HFFc6 (cell line): ENCODE measurements at regions not wholly inside any gene's neighbourhood (a gene's known extent, or its start where the extent isn't known, plus 50 kb on each side); places are given as distances from the start of the nearest gene placed in this dataset.
A peak's percentile ranks its signal among the peaks of the same experiment; 100 is the strongest.

Experiments
- DNase-seq: peaks from one replicate; pipeline ENCODE4 v3.0.0-alpha.2; 2018
- H3K27ac Mint-ChIP-seq: 2 replicates; pipeline ENCODE4 v1.8.0; 2020; ENCODE audit warnings: mild to moderate bottlenecking, mixed read lengths
- H3K27me3 Mint-ChIP-seq: 2 replicates; pipeline ENCODE4 v1.8.0; 2021; ENCODE audit warnings: mild to moderate bottlenecking, moderate library complexity, mixed read lengths; ENCODE audit not compliant: insufficient read depth
- H3K36me3 Mint-ChIP-seq: 2 replicates; pipeline ENCODE4 v1.8.0; 2021; ENCODE audit warnings: low read depth, mixed read lengths
- H3K4me1 Mint-ChIP-seq: 2 replicates; pipeline ENCODE4 v1.8.0; 2020; ENCODE audit warnings: low read depth, mixed read lengths
- H3K4me3 Mint-ChIP-seq: 2 replicates; pipeline ENCODE4 v1.8.0; 2020; ENCODE audit warnings: mild to moderate bottlenecking, moderate library complexity, mixed read lengths
- H3K9me3 Mint-ChIP-seq: 2 replicates; pipeline ENCODE4 v1.8.0; 2020; ENCODE audit warnings: mild to moderate bottlenecking, mixed read lengths
- TF ChIP-seq, protein P1 (sequence below): fragments of 200-600 bp; sonication (generic); IDR thresholded peaks from 2 replicates; pipeline ENCODE4 v1.5.0; 2021; ENCODE audit warnings: antibody characterized with exemption, mild to moderate bottlenecking

DNA sequence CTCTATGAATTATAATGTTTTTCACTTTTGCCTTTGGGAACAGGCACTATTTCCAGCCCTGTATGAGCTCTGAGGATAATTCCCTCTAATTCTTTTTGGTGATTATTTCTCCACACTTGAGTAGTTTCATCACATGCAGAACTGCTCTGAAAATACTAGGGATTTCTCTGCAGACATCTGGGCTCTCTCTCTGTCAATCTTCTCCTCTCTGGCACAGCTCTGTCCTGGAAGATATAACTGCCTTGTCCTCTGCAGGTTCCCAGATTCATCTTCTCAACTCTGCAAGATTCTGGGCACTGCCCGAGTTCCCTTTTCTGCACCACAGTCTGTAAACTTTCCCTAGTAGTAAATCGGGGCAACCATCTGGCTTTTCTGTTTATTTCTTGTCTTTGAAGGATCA, 131.3 kb upstream of the FMN2 start:
- no peaks in the 10 kb centered on the region for H3K4me1 Mint-ChIP-seq
- no peak for DNase-seq

DNA sequence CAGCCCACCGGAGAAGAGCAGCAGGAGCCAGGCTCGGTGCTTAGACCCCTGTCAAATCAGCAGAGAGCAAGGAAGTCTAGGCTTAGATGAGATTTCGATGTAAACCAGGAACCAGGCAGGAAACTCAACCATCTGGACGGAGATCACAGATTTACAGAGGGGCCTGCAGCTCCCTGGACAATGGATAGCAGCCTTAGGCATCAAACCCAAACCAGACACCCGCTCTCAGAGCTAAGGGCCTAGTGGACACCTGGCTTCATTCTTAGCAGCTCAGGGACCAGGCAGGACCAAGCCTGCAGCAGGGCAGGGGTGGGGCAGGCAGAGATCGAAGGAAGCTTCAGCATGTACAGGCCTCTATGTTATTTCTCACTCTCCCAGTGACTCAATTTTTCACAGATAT, 127.8 kb upstream of the FMN2 start:
- Mint-ChIP-seq H3K4me3 (no peak overlapping the region), H3K4me1 (no peaks in the 10 kb centered on the region), H3K27ac (no peak overlapping the region), H3K9me3 (no peaks in the 10 kb centered on the region), H3K36me3 (no peaks in the 10 kb centered on the region), H3K27me3 (peaks cover 25% of the 10 kb centered on the region)
- no peak for DNase-seq
- TF ChIP-seq, protein P1, sequence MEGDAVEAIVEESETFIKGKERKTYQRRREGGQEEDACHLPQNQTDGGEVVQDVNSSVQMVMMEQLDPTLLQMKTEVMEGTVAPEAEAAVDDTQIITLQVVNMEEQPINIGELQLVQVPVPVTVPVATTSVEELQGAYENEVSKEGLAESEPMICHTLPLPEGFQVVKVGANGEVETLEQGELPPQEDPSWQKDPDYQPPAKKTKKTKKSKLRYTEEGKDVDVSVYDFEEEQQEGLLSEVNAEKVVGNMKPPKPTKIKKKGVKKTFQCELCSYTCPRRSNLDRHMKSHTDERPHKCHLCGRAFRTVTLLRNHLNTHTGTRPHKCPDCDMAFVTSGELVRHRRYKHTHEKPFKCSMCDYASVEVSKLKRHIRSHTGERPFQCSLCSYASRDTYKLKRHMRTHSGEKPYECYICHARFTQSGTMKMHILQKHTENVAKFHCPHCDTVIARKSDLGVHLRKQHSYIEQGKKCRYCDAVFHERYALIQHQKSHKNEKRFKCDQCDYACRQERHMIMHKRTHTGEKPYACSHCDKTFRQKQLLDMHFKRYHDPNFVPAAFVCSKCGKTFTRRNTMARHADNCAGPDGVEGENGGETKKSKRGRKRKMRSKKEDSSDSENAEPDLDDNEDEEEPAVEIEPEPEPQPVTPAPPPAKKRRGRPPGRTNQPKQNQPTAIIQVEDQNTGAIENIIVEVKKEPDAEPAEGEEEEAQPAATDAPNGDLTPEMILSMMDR = no peak

More for the DNA sequence above, 131.3 kb upstream of the FMN2 start:
- Mint-ChIP-seq H3K9me3 (no peaks in the 10 kb centered on the region), H3K4me3 (no peak overlapping the region), H3K27ac (no peak overlapping the region), H3K27me3 (peaks cover 42% of the 10 kb centered on the region), H3K36me3 (no peaks in the 10 kb centered on the region)
- TF ChIP-seq, protein P1 = no peak

DNA sequence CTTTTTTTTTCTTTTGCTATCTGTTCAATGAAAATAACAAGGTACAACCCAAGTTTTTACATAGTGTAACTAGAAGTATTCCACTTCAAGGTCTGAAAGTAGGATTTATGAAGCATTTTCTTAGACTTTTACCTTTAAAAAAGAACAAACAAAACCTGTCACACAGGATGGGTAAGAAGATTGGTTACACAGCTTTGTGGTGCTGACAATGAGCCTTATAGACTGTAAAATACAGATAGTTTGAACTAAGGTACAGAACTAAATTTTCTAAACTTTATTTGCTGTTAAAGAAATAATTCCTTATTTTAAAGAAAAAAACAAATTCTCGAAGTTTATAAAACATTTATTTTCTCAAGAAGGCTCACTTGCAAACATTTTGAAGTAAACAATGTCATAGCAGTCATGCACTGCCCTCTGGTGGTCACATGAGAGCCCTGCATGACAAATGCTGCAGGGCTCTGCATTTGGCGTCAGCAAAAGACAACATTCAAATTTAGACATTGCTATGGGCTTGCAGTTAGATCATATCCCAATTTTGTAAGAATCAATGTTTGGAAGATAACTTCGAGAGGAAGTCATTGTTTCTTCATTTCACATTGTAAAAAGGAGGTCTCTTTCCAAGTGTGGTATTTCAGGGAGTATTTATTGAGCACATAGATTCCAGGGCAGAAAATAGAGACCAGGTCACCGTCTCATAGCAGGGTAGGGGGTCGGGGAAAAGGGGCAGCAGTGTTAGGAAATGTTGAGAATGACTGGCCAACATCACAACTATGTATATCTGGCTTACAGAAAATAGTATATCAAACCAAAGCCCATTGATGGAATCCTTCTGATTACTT, 115.3 kb upstream of the FMN2 start:
- TF ChIP-seq, protein P1 = peak; percentile 99
- Mint-ChIP-seq H3K36me3 (peaks cover 21% of the 10 kb centered on the region), H3K4me1 (no peaks in the 10 kb centered on the region), H3K27me3 (peaks cover 20% of the 10 kb centered on the region), H3K4me3 (no peak overlapping the region), H3K27ac (no peak overlapping the region), H3K9me3 (peaks cover 23% of the 10 kb centered on the region)
- DNase-seq = peak; percentile 58

DNA sequence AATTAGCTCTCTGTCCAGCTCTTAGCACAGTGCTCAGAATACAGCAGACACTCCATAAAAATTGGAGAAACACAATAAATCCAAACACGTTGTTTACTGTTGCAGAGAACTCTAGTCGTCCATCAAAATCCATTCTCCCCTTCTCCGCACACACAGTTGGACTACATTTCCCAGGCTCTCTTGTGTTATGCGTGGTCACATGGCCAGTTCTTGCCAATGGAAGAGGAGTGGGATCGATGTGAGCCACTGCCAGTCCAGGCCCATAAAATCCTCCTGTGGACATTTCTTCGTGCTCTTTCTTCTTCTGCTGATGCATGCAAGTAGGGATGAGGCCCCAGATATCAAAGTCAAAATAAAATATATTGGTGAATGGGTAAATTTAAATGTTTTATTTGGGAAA, 114.3 kb upstream of the FMN2 start:
- Mint-ChIP-seq H3K36me3 (peaks cover 21% of the 10 kb centered on the region), H3K4me3 (no peak overlapping the region), H3K27me3 (peaks cover 16% of the 10 kb centered on the region), H3K9me3 (peaks cover 23% of the 10 kb centered on the region), H3K27ac (no peak overlapping the region), H3K4me1 (no peaks in the 10 kb centered on the region)
- DNase-seq = no peak
- TF ChIP-seq, protein P1 = no peak

DNA sequence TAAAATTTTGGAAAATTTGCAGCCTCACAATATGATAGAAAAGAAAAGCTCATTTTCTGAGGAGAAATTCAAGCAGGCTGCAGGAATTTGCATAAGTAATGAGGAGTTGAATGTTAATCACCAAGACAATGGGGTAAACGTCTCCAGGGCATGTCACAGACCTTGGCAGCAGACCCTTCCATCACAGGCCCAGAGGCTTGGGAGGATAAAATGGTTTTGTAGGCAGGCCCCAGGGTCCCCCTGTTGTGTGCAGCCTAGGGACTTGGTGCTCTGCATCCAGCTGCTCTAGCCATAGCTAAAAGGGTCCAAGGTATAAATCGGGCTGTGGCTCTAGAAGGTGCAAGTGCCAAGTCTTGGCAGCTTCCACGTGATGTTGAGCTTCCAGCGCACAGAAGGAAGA, 112.2 kb upstream of the FMN2 start:
- H3K9me3 Mint-ChIP-seq = peaks cover 23% of the 10 kb centered on the region
- peaks cover 8% of the 10 kb centered on the region for H3K27me3 Mint-ChIP-seq

More for the DNA sequence above, 112.2 kb upstream of the FMN2 start:
- no peaks in the 10 kb centered on the region for H3K4me1 Mint-ChIP-seq
- H3K27ac Mint-ChIP-seq = no peak overlapping the region
- no peak for DNase-seq
- no peak overlapping the region for H3K4me3 Mint-ChIP-seq
- peaks cover 21% of the 10 kb centered on the region for H3K36me3 Mint-ChIP-seq
- TF ChIP-seq, protein P1 = no peak
